GM12891 (cell line): ENCODE measurements at regions not wholly inside any gene's neighbourhood (a gene's known extent, or its start where the extent isn't known, plus 50 kb on each side); places are given as distances from the start of the nearest gene placed in this dataset.

Experiments used
- PAX5 ChIP-seq: IDR thresholded peaks from 2 replicates; pipeline ENCODE4 v1.6.1; 2011; ENCODE audit warnings: low read length, moderate library complexity, mild to moderate bottlenecking; ENCODE audit not compliant: insufficient read depth, severe bottlenecking
- POLR2A ChIP-seq: IDR thresholded peaks from 2 replicates; pipeline ENCODE4 v1.6.1; 2011; ENCODE audit warnings: low read depth, low read length, control low read depth
- POLR2AphosphoS5 ChIP-seq: IDR thresholded peaks from 2 replicates; pipeline ENCODE4 v1.6.1; 2011; ENCODE audit warnings: low read depth, low read length, control low read depth

DNA sequence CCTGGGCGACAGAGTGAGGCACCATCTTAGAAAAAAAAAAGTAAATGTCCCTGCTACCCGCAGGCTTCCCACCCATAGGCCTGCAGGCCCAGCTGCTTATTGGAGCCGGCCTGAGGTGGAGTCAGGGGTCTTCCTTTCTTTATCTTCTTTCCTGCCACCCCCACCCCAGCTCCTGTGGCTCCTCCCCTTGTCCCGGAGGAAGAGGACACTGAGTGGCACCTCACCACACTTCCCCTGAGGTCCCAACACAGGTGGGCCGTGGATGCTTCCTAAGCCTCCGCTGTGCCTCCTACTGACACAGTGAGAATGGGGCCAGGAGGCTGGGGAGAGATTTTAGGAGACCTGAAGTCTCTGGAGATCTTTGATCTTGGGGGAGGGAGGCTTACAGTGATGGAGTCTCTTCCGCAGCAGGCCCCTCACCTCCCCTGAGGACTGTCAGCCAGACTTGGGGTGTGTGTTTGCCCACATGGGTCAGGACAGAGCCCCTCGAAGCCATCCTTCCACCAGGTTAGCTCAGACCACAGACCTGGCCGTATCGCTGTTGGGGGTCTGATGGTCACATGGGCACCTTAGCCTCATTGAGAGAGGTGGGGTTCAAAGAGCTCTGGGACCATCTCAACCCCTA is 135.4 kb upstream of the IER5L start:
- no peak for TF ChIP-seq PAX5
- no peak for TF ChIP-seq POLR2A
- TF ChIP-seq POLR2AphosphoS5: no peak
